DOHH2 (cell line): ENCODE measurements at regions not wholly inside any gene's neighbourhood (a gene's known extent, or its start where the extent isn't known, plus 50 kb on each side); places are given as distances from the start of the nearest gene placed in this dataset.

Experiments used
- EZH2phosphoT487 ChIP-seq: fragments of 200-600 bp; sonication (generic); IDR thresholded peaks from 2 replicates; pipeline ENCODE4 v1.6.1; 2017; ENCODE audit warnings: borderline replicate concordance, mild to moderate bottlenecking, antibody characterized with exemption, low read length, moderate library complexity, mixed read lengths
- TF ChIP-seq, protein P1 (sequence below): fragments of 200-600 bp; sonication (generic); IDR thresholded peaks from one replicate; pipeline ENCODE4 v1.5.1; 2014; ENCODE audit warnings: antibody characterized with exemption, mild to moderate bottlenecking, low read depth, low read length; ENCODE audit not compliant: poor library complexity, severe bottlenecking

DNA sequence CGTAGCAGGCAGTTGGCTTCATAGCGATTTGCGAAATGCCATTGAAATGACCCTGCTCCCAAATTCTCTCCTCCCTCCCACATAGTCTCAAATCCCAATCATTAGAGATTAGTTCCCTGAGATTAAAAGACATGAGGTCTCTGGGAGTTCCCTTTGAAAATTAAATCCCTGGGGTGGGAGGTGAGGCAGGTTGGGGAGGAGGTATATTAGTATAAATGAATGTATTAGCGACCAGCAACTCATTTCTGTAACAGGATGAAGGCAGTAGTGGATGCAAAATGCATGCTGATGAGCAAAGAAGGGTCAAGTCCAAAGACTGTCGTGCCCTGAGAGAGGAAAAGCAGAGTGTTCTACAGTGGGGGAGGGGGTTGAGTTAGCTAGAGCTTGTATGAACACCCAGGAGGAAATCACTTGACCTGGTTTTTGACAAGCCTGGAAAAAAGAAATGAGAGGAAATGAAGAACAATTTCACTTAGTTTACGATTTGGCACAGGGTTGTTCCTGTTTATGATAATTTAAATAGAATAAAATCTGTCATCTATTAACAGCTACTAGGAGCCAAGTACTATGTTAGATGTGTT lies 79.6 kb upstream of the MTPN start:
- TF ChIP-seq, protein P1, sequence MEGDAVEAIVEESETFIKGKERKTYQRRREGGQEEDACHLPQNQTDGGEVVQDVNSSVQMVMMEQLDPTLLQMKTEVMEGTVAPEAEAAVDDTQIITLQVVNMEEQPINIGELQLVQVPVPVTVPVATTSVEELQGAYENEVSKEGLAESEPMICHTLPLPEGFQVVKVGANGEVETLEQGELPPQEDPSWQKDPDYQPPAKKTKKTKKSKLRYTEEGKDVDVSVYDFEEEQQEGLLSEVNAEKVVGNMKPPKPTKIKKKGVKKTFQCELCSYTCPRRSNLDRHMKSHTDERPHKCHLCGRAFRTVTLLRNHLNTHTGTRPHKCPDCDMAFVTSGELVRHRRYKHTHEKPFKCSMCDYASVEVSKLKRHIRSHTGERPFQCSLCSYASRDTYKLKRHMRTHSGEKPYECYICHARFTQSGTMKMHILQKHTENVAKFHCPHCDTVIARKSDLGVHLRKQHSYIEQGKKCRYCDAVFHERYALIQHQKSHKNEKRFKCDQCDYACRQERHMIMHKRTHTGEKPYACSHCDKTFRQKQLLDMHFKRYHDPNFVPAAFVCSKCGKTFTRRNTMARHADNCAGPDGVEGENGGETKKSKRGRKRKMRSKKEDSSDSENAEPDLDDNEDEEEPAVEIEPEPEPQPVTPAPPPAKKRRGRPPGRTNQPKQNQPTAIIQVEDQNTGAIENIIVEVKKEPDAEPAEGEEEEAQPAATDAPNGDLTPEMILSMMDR = no peak
- no peak for TF ChIP-seq EZH2phosphoT487
